ENCODE measurements at regions not wholly inside any gene's neighbourhood (a gene's known extent, or its start where the extent isn't known, plus 50 kb on each side); places are given as distances from the start of the nearest gene placed in this dataset.
"Not testable (repeated sequence)": the region's sequence is repeated elsewhere in the genome, so short reads cannot be mapped to it uniquely, and the experiment has no call there.

GRCh38 chr12:113719911-113720591 lies 246.1 kb downstream of the RBM19 start:
- Mint-ChIP-seq H3K36me3 (ENCODE audit: low read depth) (no peaks in the 10 kb centered on the region), H3K27me3 (peaks cover 3% of the 10 kb centered on the region), H3K4me1 (ENCODE audit: low read depth) (no peaks in the 10 kb centered on the region), H3K4me3 (no peak overlapping the region), H3K27ac (no peak overlapping the region), H3K9me3 (no peaks in the 10 kb centered on the region)
- intact Hi-C loops (cut with micrococcal nuclease): no loop called here

- no peaks in the 10 kb centered on the region for H3K4me1 Mint-ChIP-seq (ENCODE audit: low read depth)
- H3K36me3 Mint-ChIP-seq (ENCODE audit: low read depth): no peaks in the 10 kb centered on the region
- H3K27ac Mint-ChIP-seq: no peak overlapping the region
- intact Hi-C loops (cut with micrococcal nuclease): no loop called here
- peaks cover 10% of the 10 kb centered on the region for H3K27me3 Mint-ChIP-seq
- H3K9me3 Mint-ChIP-seq: no peaks in the 10 kb centered on the region
- H3K4me3 Mint-ChIP-seq: no peak overlapping the region
These were observed 241.5 kb upstream of the LHX5 start for GRCh38 chr12:113713156-113713555.

GRCh38 chr12:113712481-113712880 lies 240.8 kb upstream of the LHX5 start:
- Mint-ChIP-seq H3K4me1 (ENCODE audit: low read depth) (no peaks in the 10 kb centered on the region), H3K36me3 (ENCODE audit: low read depth) (no peaks in the 10 kb centered on the region), H3K9me3 (no peaks in the 10 kb centered on the region), H3K27me3 (peaks cover 10% of the 10 kb centered on the region), H3K4me3 (no peak overlapping the region), H3K27ac (no peak overlapping the region)
- intact Hi-C loops (cut with micrococcal nuclease): no loop called here

GRCh38 chr12:113710216-113710615 lies 238.5 kb upstream of the LHX5 start:
- H3K9me3 Mint-ChIP-seq: no peaks in the 10 kb centered on the region
- no peaks in the 10 kb centered on the region for H3K36me3 Mint-ChIP-seq (ENCODE audit: low read depth)
- intact Hi-C loops (cut with micrococcal nuclease): no loop called here
- H3K27ac Mint-ChIP-seq: no peak overlapping the region
- no peaks in the 10 kb centered on the region for H3K4me1 Mint-ChIP-seq (ENCODE audit: low read depth)
- H3K27me3 Mint-ChIP-seq: peaks cover 14% of the 10 kb centered on the region
- no peak overlapping the region for H3K4me3 Mint-ChIP-seq

GRCh38 chr12:113709456-113709855 lies 237.8 kb upstream of the LHX5 start:
- H3K36me3 Mint-ChIP-seq (ENCODE audit: low read depth): no peaks in the 10 kb centered on the region
- H3K4me3 Mint-ChIP-seq: no peak overlapping the region
- H3K27ac Mint-ChIP-seq: no peak overlapping the region
- H3K27me3 Mint-ChIP-seq: peaks cover 14% of the 10 kb centered on the region
- intact Hi-C loops (cut with micrococcal nuclease): no loop called here
- no peaks in the 10 kb centered on the region for H3K9me3 Mint-ChIP-seq
- H3K4me1 Mint-ChIP-seq (ENCODE audit: low read depth): no peaks in the 10 kb centered on the region

- no peak overlapping the region for H3K27ac Mint-ChIP-seq
- no peaks in the 10 kb centered on the region for H3K9me3 Mint-ChIP-seq
- H3K27me3 Mint-ChIP-seq: peaks cover 17% of the 10 kb centered on the region
- intact Hi-C loops (cut with micrococcal nuclease): no loop called here
- no peaks in the 10 kb centered on the region for H3K36me3 Mint-ChIP-seq (ENCODE audit: low read depth)
- no peaks in the 10 kb centered on the region for H3K4me1 Mint-ChIP-seq (ENCODE audit: low read depth)
- H3K4me3 Mint-ChIP-seq: no peak overlapping the region
These were observed 231.2 kb upstream of the LHX5 start for GRCh38 chr12:113702836-113703235.

GRCh38 chr12:113702276-113702675 lies 230.6 kb upstream of the LHX5 start:
- intact Hi-C loops (cut with micrococcal nuclease): no loop called here
- H3K27me3 Mint-ChIP-seq: peaks cover 17% of the 10 kb centered on the region
- H3K4me1 Mint-ChIP-seq (ENCODE audit: low read depth): no peaks in the 10 kb centered on the region
- H3K27ac Mint-ChIP-seq: no peak overlapping the region
- H3K36me3 Mint-ChIP-seq (ENCODE audit: low read depth): no peaks in the 10 kb centered on the region
- H3K9me3 Mint-ChIP-seq: no peaks in the 10 kb centered on the region
- no peak overlapping the region for H3K4me3 Mint-ChIP-seq

- Mint-ChIP-seq H3K36me3 (ENCODE audit: low read depth) (no peaks in the 10 kb centered on the region), H3K27ac (no peak overlapping the region), H3K9me3 (no peaks in the 10 kb centered on the region), H3K27me3 (peaks cover 16% of the 10 kb centered on the region), H3K4me1 (ENCODE audit: low read depth) (no peaks in the 10 kb centered on the region), H3K4me3 (no peak overlapping the region)
- intact Hi-C loops (cut with micrococcal nuclease): no loop called here
These were observed 229.3 kb upstream of the LHX5 start for GRCh38 chr12:113700943-113701342.

GRCh38 chr12:113699984-113700383 lies 228.3 kb upstream of the LHX5 start:
- H3K4me3 Mint-ChIP-seq; H3K4me1 Mint-ChIP-seq (ENCODE audit: low read depth); H3K9me3 Mint-ChIP-seq; H3K36me3 Mint-ChIP-seq (ENCODE audit: low read depth); intact Hi-C loops (cut with micrococcal nuclease); H3K27ac Mint-ChIP-seq: not testable (repeated sequence)
- peaks cover 13% of the 10 kb centered on the region for H3K27me3 Mint-ChIP-seq

GRCh38 chr12:113698510-113698858 lies 226.8 kb upstream of the LHX5 start:
- Mint-ChIP-seq H3K4me1 (ENCODE audit: low read depth) (no peaks in the 10 kb centered on the region), H3K27me3 (peaks cover 13% of the 10 kb centered on the region), H3K36me3 (ENCODE audit: low read depth) (no peaks in the 10 kb centered on the region), H3K4me3 (no peak overlapping the region), H3K27ac (no peak overlapping the region), H3K9me3 (no peaks in the 10 kb centered on the region)
- intact Hi-C loops (cut with micrococcal nuclease): no loop called here

GRCh38 chr12:113697651-113698509 lies 226.2 kb upstream of the LHX5 start:
- H3K27me3 Mint-ChIP-seq: peaks cover 13% of the 10 kb centered on the region
- no peaks in the 10 kb centered on the region for H3K36me3 Mint-ChIP-seq (ENCODE audit: low read depth)
- no peak overlapping the region for H3K27ac Mint-ChIP-seq
- H3K4me1 Mint-ChIP-seq (ENCODE audit: low read depth): no peaks in the 10 kb centered on the region
- intact Hi-C loops (cut with micrococcal nuclease): no loop called here
- H3K9me3 Mint-ChIP-seq: no peaks in the 10 kb centered on the region
- H3K4me3 Mint-ChIP-seq: no peak overlapping the region

GRCh38 chr12:113697104-113697503 lies 225.4 kb upstream of the LHX5 start:
- H3K27me3 Mint-ChIP-seq: peaks cover 12% of the 10 kb centered on the region
- no peaks in the 10 kb centered on the region for H3K36me3 Mint-ChIP-seq (ENCODE audit: low read depth)
- intact Hi-C loops (cut with micrococcal nuclease): no loop called here
- no peak overlapping the region for H3K4me3 Mint-ChIP-seq
- no peaks in the 10 kb centered on the region for H3K4me1 Mint-ChIP-seq (ENCODE audit: low read depth)
- no peak overlapping the region for H3K27ac Mint-ChIP-seq
- H3K9me3 Mint-ChIP-seq: no peaks in the 10 kb centered on the region

- intact Hi-C loops (cut with micrococcal nuclease): no loop called here
- Mint-ChIP-seq H3K27ac (no peak overlapping the region), H3K4me1 (ENCODE audit: low read depth) (no peaks in the 10 kb centered on the region), H3K27me3 (peaks cover 4% of the 10 kb centered on the region), H3K4me3 (no peak overlapping the region), H3K36me3 (ENCODE audit: low read depth) (no peaks in the 10 kb centered on the region), H3K9me3 (no peaks in the 10 kb centered on the region)
These were observed 222.0 kb upstream of the LHX5 start for GRCh38 chr12:113693693-113694092.

- intact Hi-C loops (cut with micrococcal nuclease): no loop called here
- no peaks in the 10 kb centered on the region for H3K9me3 Mint-ChIP-seq
These were observed 217.5 kb upstream of the LHX5 start for GRCh38 chr12:113689047-113689610.

More at GRCh38 chr12:113689047-113689610, 217.5 kb upstream of the LHX5 start:
- no peaks in the 10 kb centered on the region for H3K36me3 Mint-ChIP-seq (ENCODE audit: low read depth)
- H3K4me1 Mint-ChIP-seq (ENCODE audit: low read depth): no peaks in the 10 kb centered on the region
- H3K27ac Mint-ChIP-seq: no peak overlapping the region
- no peak overlapping the region for H3K4me3 Mint-ChIP-seq
- H3K27me3 Mint-ChIP-seq: peaks cover 2% of the 10 kb centered on the region
